ENCODE measurements at regions not wholly inside any gene's neighbourhood (a gene's known extent, or its start where the extent isn't known, plus 50 kb on each side); places are given as distances from the start of the nearest gene placed in this dataset.

DNA sequence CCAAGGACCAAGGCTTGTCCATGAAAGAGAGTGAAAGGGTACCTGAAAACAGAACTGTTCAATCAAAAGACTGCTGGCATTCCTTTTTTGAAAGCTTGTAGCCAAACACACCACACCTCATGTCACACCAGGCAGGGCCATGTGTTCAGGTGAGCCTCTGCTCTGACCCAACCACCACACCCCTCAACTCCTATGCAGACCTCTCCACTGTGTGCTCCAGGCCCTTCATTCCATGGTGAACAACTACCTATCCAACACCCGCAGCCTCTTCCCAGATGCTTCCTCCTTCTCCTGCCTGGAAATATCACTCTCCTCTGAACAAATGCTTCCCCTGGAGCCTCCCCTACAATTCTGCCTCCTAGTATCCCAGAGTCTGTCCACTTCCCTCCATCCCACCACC, 166.6 kb downstream of the AVL9 start:
- TF ChIP-seq, protein P1, sequence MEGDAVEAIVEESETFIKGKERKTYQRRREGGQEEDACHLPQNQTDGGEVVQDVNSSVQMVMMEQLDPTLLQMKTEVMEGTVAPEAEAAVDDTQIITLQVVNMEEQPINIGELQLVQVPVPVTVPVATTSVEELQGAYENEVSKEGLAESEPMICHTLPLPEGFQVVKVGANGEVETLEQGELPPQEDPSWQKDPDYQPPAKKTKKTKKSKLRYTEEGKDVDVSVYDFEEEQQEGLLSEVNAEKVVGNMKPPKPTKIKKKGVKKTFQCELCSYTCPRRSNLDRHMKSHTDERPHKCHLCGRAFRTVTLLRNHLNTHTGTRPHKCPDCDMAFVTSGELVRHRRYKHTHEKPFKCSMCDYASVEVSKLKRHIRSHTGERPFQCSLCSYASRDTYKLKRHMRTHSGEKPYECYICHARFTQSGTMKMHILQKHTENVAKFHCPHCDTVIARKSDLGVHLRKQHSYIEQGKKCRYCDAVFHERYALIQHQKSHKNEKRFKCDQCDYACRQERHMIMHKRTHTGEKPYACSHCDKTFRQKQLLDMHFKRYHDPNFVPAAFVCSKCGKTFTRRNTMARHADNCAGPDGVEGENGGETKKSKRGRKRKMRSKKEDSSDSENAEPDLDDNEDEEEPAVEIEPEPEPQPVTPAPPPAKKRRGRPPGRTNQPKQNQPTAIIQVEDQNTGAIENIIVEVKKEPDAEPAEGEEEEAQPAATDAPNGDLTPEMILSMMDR (IDR thresholded peaks at IDR 0.05) = no peak
- no peak for TF ChIP-seq TAF1 (IDR thresholded peaks at IDR 0.05; ENCODE audit: borderline replicate concordance, low read depth, low read length)
- no peak for TF ChIP-seq EZH2phosphoT487 (IDR thresholded peaks at IDR 0.05; ENCODE audit: borderline replicate concordance, low read depth)
- no peak for TF ChIP-seq POLR2AphosphoS5 (IDR thresholded peaks at IDR 0.05; ENCODE audit: low read depth, low read length)
- TF ChIP-seq, protein P2, sequence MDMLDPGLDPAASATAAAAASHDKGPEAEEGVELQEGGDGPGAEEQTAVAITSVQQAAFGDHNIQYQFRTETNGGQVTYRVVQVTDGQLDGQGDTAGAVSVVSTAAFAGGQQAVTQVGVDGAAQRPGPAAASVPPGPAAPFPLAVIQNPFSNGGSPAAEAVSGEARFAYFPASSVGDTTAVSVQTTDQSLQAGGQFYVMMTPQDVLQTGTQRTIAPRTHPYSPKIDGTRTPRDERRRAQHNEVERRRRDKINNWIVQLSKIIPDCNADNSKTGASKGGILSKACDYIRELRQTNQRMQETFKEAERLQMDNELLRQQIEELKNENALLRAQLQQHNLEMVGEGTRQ (IDR thresholded peaks at IDR 0.05; ENCODE audit: borderline replicate concordance, low read depth, low read length) = no peak
